ENCODE measurements at regions not wholly inside any gene's neighbourhood (a gene's known extent, or its start where the extent isn't known, plus 50 kb on each side); places are given as distances from the start of the nearest gene placed in this dataset.

DNA sequence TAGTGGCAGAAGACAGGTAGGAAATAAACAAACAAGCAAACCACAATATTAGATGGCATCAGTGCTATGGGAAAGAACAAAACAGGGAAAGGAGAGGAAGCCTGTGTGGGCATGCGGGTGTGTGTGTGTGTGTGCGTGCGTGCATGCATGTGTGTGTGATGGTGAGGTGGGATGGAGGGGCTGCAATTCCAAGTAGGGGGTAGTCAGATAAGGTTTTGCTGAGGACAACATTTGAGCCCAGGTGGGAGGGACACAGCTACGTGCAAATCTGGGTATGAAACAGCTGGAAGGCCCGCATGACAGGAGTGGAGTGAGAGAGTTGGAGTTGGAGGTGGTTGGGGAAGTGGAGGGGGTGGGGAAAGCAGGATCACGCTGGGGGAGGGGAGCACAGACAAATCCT lies 121.0 kb upstream of the PARD3 start:
- Histone ChIP-seq H3K36me3 (ENCODE audit: control insufficient read depth, insufficient read depth, low read length) (no peaks in the 10 kb centered on the region), H3K9me3 (ENCODE audit: control insufficient read depth, low read length) (no peaks in the 10 kb centered on the region), H3K4me1 (ENCODE audit: control insufficient read depth, insufficient read depth, low read length, poor library complexity, severe bottlenecking) (peaks cover 9% of the 10 kb centered on the region), H3K4me3 (ENCODE audit: extremely low read depth, insufficient read depth, low read length, poor library complexity, severe bottlenecking) (no peak overlapping the region), H3K27ac (ENCODE audit: low read depth, low read length, severe bottlenecking) (no peak overlapping the region)
- 63 to 66% methylated on average over 6 of the region's 6 CpGs for WGBS, 2 experiments (ENCODE audit: insufficient coverage in 2 of 2)

DNA sequence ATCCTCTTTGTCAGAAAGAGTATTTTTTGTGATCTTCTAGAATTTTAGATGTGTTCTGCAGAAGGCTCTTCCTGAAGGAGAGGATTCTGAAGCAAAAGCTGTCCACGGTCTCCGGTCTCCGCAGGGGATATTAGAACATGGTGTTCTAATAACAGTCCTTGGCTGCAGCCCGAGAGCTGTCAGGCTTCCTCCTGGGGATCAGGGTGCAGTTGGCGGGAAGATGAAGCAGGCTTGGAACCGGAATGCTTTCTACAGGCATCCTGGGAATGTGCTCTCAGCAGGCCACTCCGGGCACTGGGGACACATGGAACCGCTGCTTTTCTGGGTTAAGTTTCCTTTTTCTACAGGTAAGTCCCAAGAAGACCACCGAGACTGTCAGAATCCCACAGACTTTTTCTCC lies 118.6 kb upstream of the PARD3 start:
- peaks cover 9% of the 10 kb centered on the region for H3K4me1 ChIP-seq (ENCODE audit: control insufficient read depth, insufficient read depth, low read length, poor library complexity, severe bottlenecking)
- no peaks in the 10 kb centered on the region for H3K9me3 ChIP-seq (ENCODE audit: control insufficient read depth, low read length)
- H3K4me3 ChIP-seq (ENCODE audit: extremely low read depth, insufficient read depth, low read length, poor library complexity, severe bottlenecking) = no peak overlapping the region
- H3K27ac ChIP-seq (ENCODE audit: low read depth, low read length, severe bottlenecking) = no peak overlapping the region
- WGBS, 2 experiments (ENCODE audit: insufficient coverage in 2 of 2) = 65 to 71% methylated on average over 9 of the region's 9 CpGs
- no peaks in the 10 kb centered on the region for H3K36me3 ChIP-seq (ENCODE audit: control insufficient read depth, insufficient read depth, low read length)

DNA sequence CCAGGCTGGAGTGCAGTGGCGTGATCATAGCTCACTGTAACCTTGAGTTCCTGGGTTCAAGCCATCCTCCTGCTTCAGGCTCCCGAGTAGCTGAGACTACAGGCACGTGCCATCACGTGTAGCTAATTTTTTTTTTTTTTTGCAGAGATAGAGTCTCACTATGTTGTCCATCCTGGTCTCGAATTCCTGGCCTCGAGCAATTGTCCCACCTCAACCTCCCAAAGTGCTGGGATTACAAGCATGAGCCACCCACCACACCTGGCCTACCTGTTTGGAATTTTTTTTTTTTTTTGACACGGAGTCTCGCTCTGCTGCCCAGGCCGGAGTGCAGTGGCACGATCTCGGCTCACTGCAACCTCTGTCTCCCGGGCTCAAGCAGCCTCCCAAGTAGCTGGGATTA lies 117.1 kb upstream of the PARD3 start:
- Histone ChIP-seq H3K4me1 (ENCODE audit: control insufficient read depth, insufficient read depth, low read length, poor library complexity, severe bottlenecking) (peaks cover 4% of the 10 kb centered on the region), H3K36me3 (ENCODE audit: control insufficient read depth, insufficient read depth, low read length) (no peaks in the 10 kb centered on the region), H3K4me3 (ENCODE audit: extremely low read depth, insufficient read depth, low read length, poor library complexity, severe bottlenecking) (no peak overlapping the region), H3K9me3 (ENCODE audit: control insufficient read depth, low read length) (no peaks in the 10 kb centered on the region), H3K27ac (ENCODE audit: low read depth, low read length, severe bottlenecking) (no peak overlapping the region)
- 91 to 95% methylated on average over 10 to 11 of the region's 12 CpGs for WGBS, 2 experiments (ENCODE audit: insufficient coverage in 2 of 2)

DNA sequence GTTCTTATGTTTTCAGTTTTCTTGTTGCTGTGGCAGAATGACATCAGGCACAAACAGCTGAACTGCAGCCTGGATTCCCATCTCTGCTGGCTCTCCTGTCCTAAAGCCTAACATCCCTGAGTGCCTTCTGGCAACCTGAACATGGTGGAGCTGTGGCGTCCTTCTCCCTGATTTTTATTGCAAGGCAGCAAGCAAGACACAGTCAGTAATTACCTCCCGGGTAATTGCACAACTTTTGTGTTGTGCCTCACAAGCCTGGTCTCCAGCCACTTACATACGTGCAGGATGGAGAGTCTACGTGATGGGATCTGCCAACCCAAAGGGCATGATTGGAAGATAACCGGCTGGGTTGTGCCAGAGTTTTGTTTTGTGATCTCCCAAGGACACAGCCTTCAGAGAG lies 116.1 kb upstream of the PARD3 start:
- 87 to 89% methylated on average over 5 of the region's 5 CpGs for WGBS, 2 experiments (ENCODE audit: insufficient coverage in 2 of 2)
- Histone ChIP-seq H3K27ac (ENCODE audit: low read depth, low read length, severe bottlenecking) (no peak overlapping the region), H3K36me3 (ENCODE audit: control insufficient read depth, insufficient read depth, low read length) (no peaks in the 10 kb centered on the region), H3K9me3 (ENCODE audit: control insufficient read depth, low read length) (no peaks in the 10 kb centered on the region), H3K4me3 (ENCODE audit: extremely low read depth, insufficient read depth, low read length, poor library complexity, severe bottlenecking) (no peak overlapping the region), H3K4me1 (ENCODE audit: control insufficient read depth, insufficient read depth, low read length, poor library complexity, severe bottlenecking) (peaks cover 3% of the 10 kb centered on the region)

DNA sequence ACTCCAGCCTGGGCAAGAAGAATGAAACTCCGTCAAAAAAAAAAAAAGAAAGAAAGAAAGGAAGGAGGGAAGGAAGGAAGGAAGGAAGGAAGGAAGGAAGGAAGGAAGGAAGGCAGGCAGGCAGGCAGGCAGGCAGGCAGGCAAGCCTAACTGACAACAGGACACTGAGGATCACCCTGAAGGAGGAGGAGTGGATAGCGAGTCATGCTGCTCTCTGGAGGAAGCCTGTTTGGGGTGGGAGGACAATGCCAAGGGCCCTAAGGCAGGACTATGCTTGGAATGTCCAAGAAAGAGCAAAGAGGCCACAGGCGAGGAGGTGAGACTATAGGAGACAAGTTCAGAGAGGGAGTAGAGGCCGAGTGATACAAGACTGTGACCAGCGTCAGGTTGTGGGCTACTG lies 107.0 kb upstream of the PARD3 start:
- 84 to 89% methylated on average over 3 to 5 of the region's 5 CpGs for WGBS, 2 experiments (ENCODE audit: insufficient coverage in 2 of 2)
- Histone ChIP-seq H3K4me3 (ENCODE audit: extremely low read depth, insufficient read depth, low read length, poor library complexity, severe bottlenecking) (no peak overlapping the region), H3K9me3 (ENCODE audit: control insufficient read depth, low read length) (peaks cover 7% of the 10 kb centered on the region), H3K27ac (ENCODE audit: low read depth, low read length, severe bottlenecking) (no peak overlapping the region), H3K4me1 (ENCODE audit: control insufficient read depth, insufficient read depth, low read length, poor library complexity, severe bottlenecking) (peaks cover 5% of the 10 kb centered on the region), H3K36me3 (ENCODE audit: control insufficient read depth, insufficient read depth, low read length) (no peaks in the 10 kb centered on the region)

GRCh38 chr10:34920578-34920977 lies 105.5 kb upstream of the PARD3 start:
- H3K27ac ChIP-seq (ENCODE audit: low read depth, low read length, severe bottlenecking) = no peak overlapping the region
- H3K9me3 ChIP-seq (ENCODE audit: control insufficient read depth, low read length) = peaks cover 7% of the 10 kb centered on the region
- H3K36me3 ChIP-seq (ENCODE audit: control insufficient read depth, insufficient read depth, low read length) = no peaks in the 10 kb centered on the region
- no CpG with 5 or more reads among the region's 1 CpG for WGBS, 2 experiments (ENCODE audit: insufficient coverage in 2 of 2)
- peaks cover 5% of the 10 kb centered on the region for H3K4me1 ChIP-seq (ENCODE audit: control insufficient read depth, insufficient read depth, low read length, poor library complexity, severe bottlenecking)
- no peak overlapping the region for H3K4me3 ChIP-seq (ENCODE audit: extremely low read depth, insufficient read depth, low read length, poor library complexity, severe bottlenecking)

DNA sequence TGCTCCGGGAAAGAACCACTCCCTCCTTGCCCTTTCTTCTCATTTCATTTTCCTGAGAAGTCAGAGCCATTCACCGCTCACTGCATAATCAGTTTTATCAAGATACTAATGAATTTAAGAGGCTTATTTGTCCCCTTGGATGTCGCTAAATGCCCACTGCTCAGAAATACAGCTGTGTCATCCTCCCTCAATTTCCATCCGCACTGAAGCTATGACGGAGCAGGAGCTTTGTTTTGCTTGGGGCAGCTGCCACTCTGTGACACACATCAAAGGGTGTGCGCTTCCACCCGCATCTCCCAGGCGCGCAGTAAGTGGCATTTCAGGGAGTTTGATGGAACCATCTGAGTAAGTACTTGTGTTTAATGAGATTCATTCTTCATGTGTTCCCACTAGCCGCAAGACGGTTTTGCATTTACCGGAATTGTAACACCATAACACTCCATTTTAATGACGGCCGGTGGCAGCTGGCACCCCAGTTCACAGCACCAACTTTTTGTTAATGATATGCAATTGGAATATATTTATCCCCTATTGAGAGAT lies 103.8 kb upstream of the PARD3 start:
- no peak overlapping the region for H3K27ac ChIP-seq (ENCODE audit: low read depth, low read length, severe bottlenecking)

DNA sequence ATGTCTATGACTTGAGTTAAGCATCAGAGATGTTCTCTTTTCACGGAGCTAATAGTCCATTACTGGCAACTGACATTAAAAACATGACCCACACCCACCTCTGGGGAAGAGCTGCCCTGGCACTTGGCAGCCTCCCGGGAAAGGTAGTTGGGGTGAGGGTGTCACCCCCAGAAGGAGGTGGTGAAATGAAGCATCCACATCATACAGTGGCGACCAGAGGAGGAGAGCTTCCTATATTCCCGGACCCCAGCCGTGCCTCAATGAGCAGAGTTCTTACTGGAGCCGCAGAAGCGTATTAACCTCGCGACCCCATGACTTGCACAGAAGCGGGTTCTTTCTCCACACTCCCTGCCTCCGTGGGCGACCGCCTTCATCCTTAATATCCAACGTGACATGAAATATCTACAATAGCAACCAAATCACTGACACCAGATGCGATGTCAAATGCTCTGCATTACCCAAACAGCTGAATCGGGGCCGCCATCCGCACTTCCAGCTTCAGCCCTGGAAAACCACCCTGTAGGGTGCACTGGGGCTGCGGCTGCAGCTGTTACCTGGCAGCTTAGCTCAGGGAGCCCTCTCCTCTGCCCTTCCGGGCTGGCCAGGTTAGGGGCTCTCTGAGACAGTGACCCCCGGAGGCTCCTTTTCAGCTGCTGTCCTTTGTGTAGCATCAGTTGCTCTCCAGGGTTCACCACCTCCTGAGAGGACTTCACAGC lies 103.1 kb upstream of the PARD3 start:
- Histone ChIP-seq H3K9me3 (ENCODE audit: control insufficient read depth, low read length) (no peaks in the 10 kb centered on the region), H3K4me1 (ENCODE audit: control insufficient read depth, insufficient read depth, low read length, poor library complexity, severe bottlenecking) (peaks cover 5% of the 10 kb centered on the region), H3K36me3 (ENCODE audit: control insufficient read depth, insufficient read depth, low read length) (no peaks in the 10 kb centered on the region), H3K27ac (ENCODE audit: low read depth, low read length, severe bottlenecking) (no peak overlapping the region), H3K4me3 (ENCODE audit: extremely low read depth, insufficient read depth, low read length, poor library complexity, severe bottlenecking) (no peak overlapping the region)
- WGBS, 2 experiments (ENCODE audit: insufficient coverage in 2 of 2) = 80 to 81% methylated on average over 17 to 20 of the region's 21 CpGs

More for the DNA sequence above, 103.8 kb upstream of the PARD3 start:
- 80 to 81% methylated on average over 4 to 6 of the region's 14 CpGs for WGBS, 2 experiments (ENCODE audit: insufficient coverage in 2 of 2)
- no peaks in the 10 kb centered on the region for H3K9me3 ChIP-seq (ENCODE audit: control insufficient read depth, low read length)
- H3K4me3 ChIP-seq (ENCODE audit: extremely low read depth, insufficient read depth, low read length, poor library complexity, severe bottlenecking) = no peak overlapping the region
- H3K4me1 ChIP-seq (ENCODE audit: control insufficient read depth, insufficient read depth, low read length, poor library complexity, severe bottlenecking) = peaks cover 5% of the 10 kb centered on the region
- H3K36me3 ChIP-seq (ENCODE audit: control insufficient read depth, insufficient read depth, low read length) = no peaks in the 10 kb centered on the region

GRCh38 chr10:34916314-34916713 lies 101.2 kb upstream of the PARD3 start:
- Histone ChIP-seq H3K27ac (ENCODE audit: low read depth, low read length, severe bottlenecking) (no peak overlapping the region), H3K36me3 (ENCODE audit: control insufficient read depth, insufficient read depth, low read length) (no peaks in the 10 kb centered on the region), H3K9me3 (ENCODE audit: control insufficient read depth, low read length) (no peaks in the 10 kb centered on the region), H3K4me3 (ENCODE audit: extremely low read depth, insufficient read depth, low read length, poor library complexity, severe bottlenecking) (no peak overlapping the region), H3K4me1 (ENCODE audit: control insufficient read depth, insufficient read depth, low read length, poor library complexity, severe bottlenecking) (no peaks in the 10 kb centered on the region)
- WGBS, 2 experiments (ENCODE audit: insufficient coverage in 2 of 2) = 60 to 84% methylated on average over 1 to 2 of the region's 3 CpGs

- 100% methylated on average over 1 of the region's 5 CpGs for WGBS, 2 experiments (ENCODE audit: insufficient coverage in 2 of 2)
- H3K4me3 ChIP-seq (ENCODE audit: extremely low read depth, insufficient read depth, low read length, poor library complexity, severe bottlenecking) = no peak overlapping the region
- H3K36me3 ChIP-seq (ENCODE audit: control insufficient read depth, insufficient read depth, low read length) = no peaks in the 10 kb centered on the region
- H3K9me3 ChIP-seq (ENCODE audit: control insufficient read depth, low read length) = no peaks in the 10 kb centered on the region
- H3K4me1 ChIP-seq (ENCODE audit: control insufficient read depth, insufficient read depth, low read length, poor library complexity, severe bottlenecking) = no peaks in the 10 kb centered on the region
- H3K27ac ChIP-seq (ENCODE audit: low read depth, low read length, severe bottlenecking) = no peak overlapping the region
Measured at GRCh38 chr10:34912771-34913170, 97.7 kb upstream of the PARD3 start.

DNA sequence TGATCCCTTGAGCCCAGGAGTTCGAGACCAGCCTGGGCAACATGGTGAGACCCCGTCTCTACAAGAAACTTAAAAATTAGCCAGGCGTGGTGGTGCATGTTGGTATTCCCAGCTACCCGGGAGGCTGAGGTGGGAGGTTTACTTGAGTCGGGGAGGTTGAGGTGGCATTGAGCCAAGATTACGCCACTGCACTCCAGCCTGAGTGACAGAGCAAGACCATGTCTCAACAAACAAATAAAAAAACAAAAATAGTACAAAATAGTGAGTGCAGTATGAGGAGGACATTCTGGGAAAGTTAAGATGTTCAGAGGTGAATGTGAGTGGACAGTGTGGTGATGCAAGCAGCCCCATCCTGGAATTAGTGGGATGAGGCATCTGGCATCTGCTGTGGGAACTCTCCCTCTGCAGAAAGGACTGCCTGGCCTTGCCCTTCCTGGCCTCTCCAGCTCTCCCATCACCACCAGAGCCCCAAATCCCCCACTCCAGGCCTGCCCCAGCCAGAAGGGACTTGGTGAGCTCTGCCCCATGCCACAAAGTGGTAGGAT lies 96.6 kb upstream of the PARD3 start:
- Histone ChIP-seq H3K4me3 (ENCODE audit: extremely low read depth, insufficient read depth, low read length, poor library complexity, severe bottlenecking) (no peak overlapping the region), H3K36me3 (ENCODE audit: control insufficient read depth, insufficient read depth, low read length) (no peaks in the 10 kb centered on the region), H3K9me3 (ENCODE audit: control insufficient read depth, low read length) (no peaks in the 10 kb centered on the region), H3K27ac (ENCODE audit: low read depth, low read length, severe bottlenecking) (no peak overlapping the region), H3K4me1 (ENCODE audit: control insufficient read depth, insufficient read depth, low read length, poor library complexity, severe bottlenecking) (no peaks in the 10 kb centered on the region)
- WGBS, 2 experiments (ENCODE audit: insufficient coverage in 2 of 2) = 76 to 100% methylated on average over 3 to 4 of the region's 6 CpGs
